Fibroblast of lung (primary cell): ENCODE measurements at regions not wholly inside any gene's neighbourhood (a gene's known extent, or its start where the extent isn't known, plus 50 kb on each side); places are given as distances from the start of the nearest gene placed in this dataset.
A peak's percentile ranks its signal among the peaks of the same experiment; 100 is the strongest.

Experiments used
- DNase-seq, 2 donors: peaks; one replicate each; pipeline versions ENCODE4 v3.0.0 to v3.0.0-alpha.2; 2010; ENCODE audit warnings: low read depth in 2 of 2
- H2AFZ ChIP-seq: 2 replicates; pipeline ENCODE4 v1.5.1; 2012; ENCODE audit warnings: low read length, control low read depth, inconsistent platforms
- H3K27ac ChIP-seq: 2 replicates; pipeline ENCODE4 v1.5.1; 2011; ENCODE audit warnings: low read length, control low read depth; ENCODE audit not compliant: insufficient read depth
- H3K27me3 ChIP-seq: 2 replicates; pipeline ENCODE4 v1.5.1; 2011; ENCODE audit warnings: mild to moderate bottlenecking, low read length; ENCODE audit not compliant: control insufficient read depth, insufficient read depth
- H3K36me3 ChIP-seq: 2 replicates; pipeline ENCODE4 v1.5.1; 2011; ENCODE audit warnings: low read length; ENCODE audit not compliant: control insufficient read depth, insufficient read depth
- H3K4me1 ChIP-seq: 2 replicates; pipeline ENCODE4 v1.5.1; 2011; ENCODE audit warnings: low read length; ENCODE audit not compliant: control insufficient read depth, insufficient read depth; ENCODE audit errors: extremely low read depth
- H3K4me2 ChIP-seq: 2 replicates; pipeline ENCODE4 v1.5.1; 2011; ENCODE audit warnings: low read length, control low read depth; ENCODE audit not compliant: insufficient read depth; ENCODE audit errors: extremely low read depth
- H3K4me3 ChIP-seq, 4 experiments: fragments of 200-600 bp in 1 of 4; sonication (generic) in 1 of 4; replicated peaks in 1 of 4; 2 replicates each; pipeline ENCODE4 v1.5.1; 2011 to 2016; ENCODE audit warnings: low read length in 4 of 4, low read depth in 3 of 4, mild to moderate bottlenecking in 3 of 4, control low read depth in 2 of 4, inconsistent platforms in 1 of 4, mixed read lengths in 1 of 4; ENCODE audit not compliant: insufficient read depth in 1 of 4; ENCODE audit errors: control extremely low read depth in 1 of 4
- H3K79me2 ChIP-seq: 2 replicates; pipeline ENCODE4 v1.5.1; 2012; ENCODE audit warnings: mild to moderate bottlenecking, low read length, inconsistent platforms; ENCODE audit not compliant: control insufficient read depth, insufficient read depth
- H3K9ac ChIP-seq: 2 replicates; pipeline ENCODE4 v1.5.1; 2011; ENCODE audit warnings: mild to moderate bottlenecking, low read length, control low read depth; ENCODE audit not compliant: insufficient read depth
- H3K9me3 ChIP-seq: 2 replicates; pipeline ENCODE4 v1.5.1; 2012; ENCODE audit warnings: low read depth, low read length; ENCODE audit not compliant: control insufficient read depth, insufficient read depth
- H4K20me1 ChIP-seq: 2 replicates; pipeline ENCODE4 v1.5.1; 2011; ENCODE audit warnings: low read length; ENCODE audit not compliant: control insufficient read depth, insufficient read depth; ENCODE audit errors: extremely low read depth
- EZH2 ChIP-seq: IDR thresholded peaks from 2 replicates; pipeline ENCODE4 v1.5.1; 2012; ENCODE audit warnings: low read length, control low read depth, mild to moderate bottlenecking; ENCODE audit errors: missing control alignments
- TF ChIP-seq, protein P1 (sequence below), 2 donors: IDR thresholded peaks in 1 of 2; conservative IDR thresholded peaks in 1 of 2; 1 replicate in 1 of 2; 2 replicates in 1 of 2; pipeline ENCODE4 v1.5.1; 2011 to 2012; ENCODE audit warnings: low read length in 2 of 2, control low read depth in 1 of 2, inconsistent platforms in 1 of 2, low read depth in 1 of 2, mild to moderate bottlenecking in 1 of 2

DNA sequence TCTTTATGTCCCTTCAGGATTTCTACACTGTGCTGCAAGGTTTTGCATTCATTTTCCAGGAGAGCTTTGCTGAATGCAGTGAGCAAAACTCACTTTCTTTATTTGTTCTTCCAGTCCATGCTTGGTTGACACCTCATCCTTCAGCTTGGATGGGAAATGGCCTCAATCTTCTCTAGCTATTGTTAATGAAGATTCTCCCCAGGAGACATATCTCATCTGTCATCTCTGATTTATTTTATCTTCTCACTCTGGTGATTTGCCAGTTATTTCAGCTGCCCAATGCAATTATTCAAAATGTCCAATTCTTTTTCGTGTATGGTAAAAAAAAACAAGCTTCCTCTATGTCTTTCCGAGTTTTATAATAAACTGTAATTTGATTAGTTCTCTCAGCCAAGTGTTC lies 77.9 kb upstream of the PAK5 start:
- Histone ChIP-seq H3K9ac (no peak overlapping the region), H3K36me3 (no peaks in the 10 kb centered on the region), H4K20me1 (no peaks in the 10 kb centered on the region), H3K4me3 (no peak overlapping the region), H3K79me2 (no peaks in the 10 kb centered on the region), H3K9me3 (no peaks in the 10 kb centered on the region), H2AFZ (no peak overlapping the region), H3K27me3 (peaks cover 2% of the 10 kb centered on the region), H3K4me1 (no peaks in the 10 kb centered on the region), H3K4me2 (no peak overlapping the region), H3K27ac (no peak overlapping the region)
- peak in 1 of 2 donors; percentile 11 for DNase-seq
- TF ChIP-seq, protein P1, sequence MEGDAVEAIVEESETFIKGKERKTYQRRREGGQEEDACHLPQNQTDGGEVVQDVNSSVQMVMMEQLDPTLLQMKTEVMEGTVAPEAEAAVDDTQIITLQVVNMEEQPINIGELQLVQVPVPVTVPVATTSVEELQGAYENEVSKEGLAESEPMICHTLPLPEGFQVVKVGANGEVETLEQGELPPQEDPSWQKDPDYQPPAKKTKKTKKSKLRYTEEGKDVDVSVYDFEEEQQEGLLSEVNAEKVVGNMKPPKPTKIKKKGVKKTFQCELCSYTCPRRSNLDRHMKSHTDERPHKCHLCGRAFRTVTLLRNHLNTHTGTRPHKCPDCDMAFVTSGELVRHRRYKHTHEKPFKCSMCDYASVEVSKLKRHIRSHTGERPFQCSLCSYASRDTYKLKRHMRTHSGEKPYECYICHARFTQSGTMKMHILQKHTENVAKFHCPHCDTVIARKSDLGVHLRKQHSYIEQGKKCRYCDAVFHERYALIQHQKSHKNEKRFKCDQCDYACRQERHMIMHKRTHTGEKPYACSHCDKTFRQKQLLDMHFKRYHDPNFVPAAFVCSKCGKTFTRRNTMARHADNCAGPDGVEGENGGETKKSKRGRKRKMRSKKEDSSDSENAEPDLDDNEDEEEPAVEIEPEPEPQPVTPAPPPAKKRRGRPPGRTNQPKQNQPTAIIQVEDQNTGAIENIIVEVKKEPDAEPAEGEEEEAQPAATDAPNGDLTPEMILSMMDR (conservative IDR thresholded peaks at IDR 0.05 in 1 of 2, IDR thresholded peaks at IDR 0.05 in 1 of 2; ENCODE audit: low read depth in 1 of 2, low read length in 2 of 2) = no peak
- TF ChIP-seq EZH2 = no peak

DNA sequence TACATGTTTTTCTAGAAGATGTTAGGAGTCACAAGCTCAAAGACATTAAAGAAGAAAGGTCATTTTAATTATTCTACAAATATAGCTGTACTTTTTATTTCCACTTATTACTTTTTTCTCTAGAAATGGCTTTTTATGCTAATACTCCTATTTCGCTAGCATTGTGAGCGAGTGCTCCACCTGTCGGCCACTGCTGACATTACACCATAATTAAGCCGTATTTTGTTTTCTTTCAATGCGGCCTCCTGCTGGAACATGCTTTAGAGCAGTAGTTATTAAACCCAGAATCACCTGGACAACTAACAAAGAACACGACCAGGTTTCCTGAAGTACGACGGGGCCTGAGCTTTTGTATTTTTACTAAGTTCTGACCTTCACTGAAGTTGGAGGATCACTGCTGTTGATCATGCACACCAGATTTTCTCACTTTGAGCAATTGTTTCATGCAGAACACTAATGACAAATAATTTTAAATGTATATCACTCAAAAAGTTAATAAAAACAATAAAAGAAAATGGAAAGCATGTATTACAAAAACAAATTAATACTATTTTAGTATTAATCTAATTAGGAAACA lies 74.1 kb upstream of the PAK5 start:
- Histone ChIP-seq H3K79me2 (no peaks in the 10 kb centered on the region), H3K4me1 (no peaks in the 10 kb centered on the region), H3K9ac (no peak overlapping the region), H4K20me1 (no peaks in the 10 kb centered on the region), H3K4me2 (no peak overlapping the region), H3K9me3 (no peaks in the 10 kb centered on the region), H3K4me3 (no peak overlapping the region), H2AFZ (no peak overlapping the region), H3K27me3 (peaks cover 2% of the 10 kb centered on the region), H3K36me3 (no peaks in the 10 kb centered on the region), H3K27ac (no peak overlapping the region)
- peak; percentile 14 to 61 for DNase-seq
- TF ChIP-seq, protein P1 (conservative IDR thresholded peaks at IDR 0.05 in 1 of 2, IDR thresholded peaks at IDR 0.05 in 1 of 2; ENCODE audit: low read depth in 1 of 2, low read length in 2 of 2) = peak; percentile 87 to 88
- TF ChIP-seq EZH2 = no peak

DNA sequence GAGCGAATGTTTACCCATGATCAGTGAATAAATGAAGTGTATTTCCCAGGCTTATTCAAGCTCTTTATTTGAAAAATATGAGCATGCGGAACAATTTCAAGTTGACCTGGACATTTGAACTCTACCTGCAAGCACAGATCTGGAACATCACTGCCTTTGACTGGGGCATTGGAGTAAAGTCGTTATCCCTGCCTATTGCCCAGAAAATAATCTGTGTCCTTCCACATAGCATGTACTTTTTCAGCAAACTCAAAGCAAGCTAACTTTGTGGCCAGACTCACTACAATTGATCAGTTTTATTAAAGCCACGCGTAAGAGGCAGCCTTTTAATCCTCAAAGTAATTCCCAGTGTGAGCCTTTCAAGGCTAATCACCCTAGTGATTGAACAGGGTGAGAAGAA lies 73.4 kb upstream of the PAK5 start:
- Histone ChIP-seq H3K9ac (no peak overlapping the region), H3K4me3 (no peak overlapping the region), H3K79me2 (no peaks in the 10 kb centered on the region), H3K4me2 (no peak overlapping the region), H3K27me3 (no peaks in the 10 kb centered on the region), H3K9me3 (no peaks in the 10 kb centered on the region), H4K20me1 (no peaks in the 10 kb centered on the region), H3K27ac (no peak overlapping the region), H2AFZ (no peak overlapping the region), H3K36me3 (no peaks in the 10 kb centered on the region), H3K4me1 (no peaks in the 10 kb centered on the region)
- no peak for DNase-seq
- TF ChIP-seq EZH2 = no peak
- TF ChIP-seq, protein P1 (conservative IDR thresholded peaks at IDR 0.05 in 1 of 2, IDR thresholded peaks at IDR 0.05 in 1 of 2; ENCODE audit: low read depth in 1 of 2, low read length in 2 of 2) = no peak
